K562 (cell line): ENCODE measurements at regions not wholly inside any gene's neighbourhood (a gene's known extent, or its start where the extent isn't known, plus 50 kb on each side); places are given as distances from the start of the nearest gene placed in this dataset.

ENCODE experiments used
- CBFA2T2 ChIP-seq: fragments of 450-650 bp; conservative IDR thresholded peaks from 2 replicates; pipeline ENCODE4 v1.6.1; 2017; ENCODE audit warnings: mild to moderate bottlenecking
- CHAMP1 ChIP-seq: fragments of 450-650 bp; IDR thresholded peaks from 2 replicates; pipeline ENCODE4 v1.6.1; 2016; ENCODE audit warnings: mild to moderate bottlenecking
- CREB1 ChIP-seq, 2 experiments: sonication (generic) in 1 of 2; formaldehyde crosslinking in 1 of 2; IDR thresholded peaks; 2 replicates each; pipeline versions ENCODE4 v1.6.1 to v1.8.0; 2012 to 2022; ENCODE audit warnings: inconsistent platforms in 1 of 2, mild to moderate bottlenecking in 1 of 2, missing genetic modification reagents in 1 of 2, moderate library complexity in 1 of 2
- ESRRA ChIP-seq: fragments of 450-650 bp; IDR thresholded peaks from 2 replicates; pipeline ENCODE4 v1.6.1; 2014; ENCODE audit warnings: low read depth, mild to moderate bottlenecking, moderate library complexity, borderline replicate concordance
- MCM7 ChIP-seq, 2 experiments: fragments of 450-650 bp; IDR thresholded peaks; 2 replicates each; pipeline ENCODE4 v1.6.1; 2016 to 2018
- MNT ChIP-seq, 2 experiments: fragments of 450-650 bp; conservative IDR thresholded peaks; 2 replicates each; pipeline ENCODE4 v1.6.1; 2017; ENCODE audit warnings: mild to moderate bottlenecking in 2 of 2, moderate library complexity in 2 of 2
- NR2F6 ChIP-seq: fragments of 450-650 bp; formaldehyde crosslinking; IDR thresholded peaks from 2 replicates; pipeline ENCODE4 v1.4.0; 2020; ENCODE audit warnings: mild to moderate bottlenecking
- PHB2 ChIP-seq: fragments of 450-650 bp; IDR thresholded peaks from 2 replicates; pipeline ENCODE4 v1.6.1; 2017; ENCODE audit warnings: low read depth
- SAFB ChIP-seq: fragments of 200-400 bp; formaldehyde crosslinking; IDR thresholded peaks from 2 replicates; pipeline ENCODE4 v1.6.1; 2017; ENCODE audit warnings: low read depth, low read length, borderline replicate concordance
- ZNF134 ChIP-seq: fragments of 250-450 bp; sonication (Bioruptor Pico); conservative IDR thresholded peaks from 2 replicates; pipeline ENCODE4 v1.4.0; 2020
- TF ChIP-seq, protein P1 (sequence below), 2 experiments: IDR thresholded peaks in 1 of 2; conservative IDR thresholded peaks in 1 of 2; 2 replicates each; pipeline ENCODE4 v1.6.1; 2016; ENCODE audit warnings: low read depth in 2 of 2, mild to moderate bottlenecking in 1 of 2, missing compliant biosample characterization in 1 of 2, missing genetic modification characterization in 1 of 2, moderate library complexity in 1 of 2
- TF ChIP-seq, protein P2 (sequence below), 2 experiments: IDR thresholded peaks; 2 replicates each; pipeline ENCODE4 v1.6.1; 2011; ENCODE audit warnings: borderline replicate concordance in 1 of 2, control low read depth in 1 of 2, low read depth in 1 of 2, low read length in 1 of 2, mild to moderate bottlenecking in 1 of 2, mixed read lengths in 1 of 2, moderate library complexity in 1 of 2; ENCODE audit not compliant: insufficient read depth in 1 of 2, insufficient read length in 1 of 2, poor library complexity in 1 of 2, severe bottlenecking in 1 of 2; ENCODE audit errors: extremely low read depth in 1 of 2
- TF ChIP-seq, protein P3 (sequence below): fragments of 250-450 bp; sonication (Bioruptor Pico); IDR thresholded peaks from 2 replicates; pipeline ENCODE4 v1.4.0; 2020; ENCODE audit warnings: mild to moderate bottlenecking, moderate library complexity

DNA sequence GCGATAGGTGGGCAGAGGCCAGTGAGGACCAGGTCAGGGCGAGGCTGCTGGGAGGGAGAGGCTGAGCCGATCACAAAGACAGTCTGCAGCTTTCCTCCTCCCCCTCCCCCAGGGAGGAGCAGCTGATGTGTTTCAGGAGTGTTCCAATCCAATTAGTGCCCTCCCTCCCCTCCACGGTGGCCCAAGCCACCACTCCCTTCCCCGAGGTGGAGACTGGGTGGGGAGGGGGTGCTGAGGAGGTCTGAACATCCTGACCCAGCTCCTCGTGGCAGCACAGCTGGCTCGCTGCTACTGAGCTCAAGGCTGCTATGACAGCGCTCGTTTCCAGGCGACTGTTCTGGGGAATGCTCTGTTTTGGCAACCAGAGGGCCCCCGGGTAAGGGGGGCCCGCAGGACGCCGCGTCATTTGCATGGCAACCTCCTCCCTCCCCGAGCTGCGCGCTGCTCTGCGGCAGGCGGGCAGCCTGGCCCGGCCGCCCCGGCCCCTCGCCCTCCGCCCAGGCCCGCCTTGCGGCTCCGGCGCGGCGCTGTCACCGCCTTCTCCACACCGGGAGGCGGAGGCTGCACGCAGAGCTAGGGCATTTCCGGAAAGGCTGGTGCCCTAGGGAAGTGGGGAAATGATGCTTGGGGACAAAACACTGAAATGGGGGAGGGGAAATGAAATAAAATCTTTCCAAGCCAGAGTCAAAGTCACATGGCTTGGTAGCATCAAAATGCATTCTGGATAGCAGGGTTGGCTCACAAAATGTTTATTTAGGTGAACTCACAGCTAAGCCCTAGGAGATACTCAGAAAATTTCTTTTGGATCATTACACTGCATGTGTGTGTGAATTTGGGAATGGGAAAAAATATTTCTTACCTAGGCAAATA, 67.4 kb upstream of the PIM1 start (continued):
- TF ChIP-seq, protein P1, sequence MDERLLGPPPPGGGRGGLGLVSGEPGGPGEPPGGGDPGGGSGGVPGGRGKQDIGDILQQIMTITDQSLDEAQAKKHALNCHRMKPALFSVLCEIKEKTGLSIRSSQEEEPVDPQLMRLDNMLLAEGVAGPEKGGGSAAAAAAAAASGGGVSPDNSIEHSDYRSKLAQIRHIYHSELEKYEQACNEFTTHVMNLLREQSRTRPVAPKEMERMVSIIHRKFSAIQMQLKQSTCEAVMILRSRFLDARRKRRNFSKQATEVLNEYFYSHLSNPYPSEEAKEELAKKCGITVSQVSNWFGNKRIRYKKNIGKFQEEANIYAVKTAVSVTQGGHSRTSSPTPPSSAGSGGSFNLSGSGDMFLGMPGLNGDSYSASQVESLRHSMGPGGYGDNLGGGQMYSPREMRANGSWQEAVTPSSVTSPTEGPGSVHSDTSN (CRISPR knock-in tag; IDR thresholded peaks at IDR 0.05; ENCODE audit: low read depth): no peak
- TF ChIP-seq, protein P1 (tag; conservative IDR thresholded peaks at IDR 0.05; ENCODE audit: low read depth): no peak
- TF ChIP-seq CBFA2T2 (no peak), ESRRA (peak; percentile 57; the same call in 1 of the 2 replicates), ZNF134 (CRISPR knock-in tag) (no peak), CHAMP1 (no peak), CREB1 (IDR thresholded peaks at IDR 0.05) (0 out of 2 replicates have a peak, but pooled peaks have one; percentile 50), CREB1 (CRISPR knock-in tag; IDR thresholded peaks at IDR 0.05) (peak; percentile 45; the same call in 1 of the 2 replicates), MCM7 (IDR thresholded peaks at IDR 0.05) (no peak), NR2F6 (CRISPR knock-in tag) (no peak), PHB2 (no peak), SAFB (no peak), MNT (conservative IDR thresholded peaks at IDR 0.05) (peak; percentile 48 to 86; a peak in 3 of 4 replicates)
- TF ChIP-seq, protein P2, sequence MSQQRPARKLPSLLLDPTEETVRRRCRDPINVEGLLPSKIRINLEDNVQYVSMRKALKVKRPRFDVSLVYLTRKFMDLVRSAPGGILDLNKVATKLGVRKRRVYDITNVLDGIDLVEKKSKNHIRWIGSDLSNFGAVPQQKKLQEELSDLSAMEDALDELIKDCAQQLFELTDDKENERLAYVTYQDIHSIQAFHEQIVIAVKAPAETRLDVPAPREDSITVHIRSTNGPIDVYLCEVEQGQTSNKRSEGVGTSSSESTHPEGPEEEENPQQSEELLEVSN (IDR thresholded peaks at IDR 0.05; ENCODE audit: borderline replicate concordance in 1 of 2, extremely low read depth in 1 of 2, insufficient read depth in 1 of 2, insufficient read length in 1 of 2, low read depth in 1 of 2, low read length in 1 of 2, poor library complexity in 1 of 2, severe bottlenecking in 1 of 2): peak; percentile 34 to 69
- TF ChIP-seq, protein P3, sequence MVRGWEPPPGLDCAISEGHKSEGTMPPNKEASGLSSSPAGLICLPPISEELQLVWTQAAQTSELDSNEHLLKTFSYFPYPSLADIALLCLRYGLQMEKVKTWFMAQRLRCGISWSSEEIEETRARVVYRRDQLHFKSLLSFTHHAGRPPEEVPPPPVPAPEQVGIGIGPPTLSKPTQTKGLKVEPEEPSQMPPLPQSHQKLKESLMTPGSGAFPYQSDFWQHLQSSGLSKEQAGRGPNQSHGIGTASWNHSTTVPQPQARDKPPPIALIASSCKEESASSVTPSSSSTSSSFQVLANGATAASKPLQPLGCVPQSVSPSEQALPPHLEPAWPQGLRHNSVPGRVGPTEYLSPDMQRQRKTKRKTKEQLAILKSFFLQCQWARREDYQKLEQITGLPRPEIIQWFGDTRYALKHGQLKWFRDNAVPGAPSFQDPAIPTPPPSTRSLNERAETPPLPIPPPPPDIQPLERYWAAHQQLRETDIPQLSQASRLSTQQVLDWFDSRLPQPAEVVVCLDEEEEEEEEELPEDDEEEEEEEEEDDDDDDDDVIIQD (CRISPR knock-in tag): no peak
